GM12891 (cell line): ENCODE measurements at regions not wholly inside any gene's neighbourhood (a gene's known extent, or its start where the extent isn't known, plus 50 kb on each side); places are given as distances from the start of the nearest gene placed in this dataset.

Source experiments
- PAX5 ChIP-seq: IDR thresholded peaks from 2 replicates; pipeline ENCODE4 v1.6.1; 2011; ENCODE audit warnings: low read length, moderate library complexity, mild to moderate bottlenecking; ENCODE audit not compliant: insufficient read depth, severe bottlenecking
- POLR2A ChIP-seq: IDR thresholded peaks from 2 replicates; pipeline ENCODE4 v1.6.1; 2011; ENCODE audit warnings: low read depth, low read length, control low read depth
- POLR2AphosphoS5 ChIP-seq: IDR thresholded peaks from 2 replicates; pipeline ENCODE4 v1.6.1; 2011; ENCODE audit warnings: low read depth, low read length, control low read depth
- SPI1 ChIP-seq: IDR thresholded peaks from 2 replicates; pipeline ENCODE4 v1.6.1; 2011; ENCODE audit warnings: low read depth, low read length, control low read depth
- TAF1 ChIP-seq: IDR thresholded peaks from 2 replicates; pipeline ENCODE4 v1.6.1; 2011; ENCODE audit warnings: low read depth, low read length, control low read depth

DNA sequence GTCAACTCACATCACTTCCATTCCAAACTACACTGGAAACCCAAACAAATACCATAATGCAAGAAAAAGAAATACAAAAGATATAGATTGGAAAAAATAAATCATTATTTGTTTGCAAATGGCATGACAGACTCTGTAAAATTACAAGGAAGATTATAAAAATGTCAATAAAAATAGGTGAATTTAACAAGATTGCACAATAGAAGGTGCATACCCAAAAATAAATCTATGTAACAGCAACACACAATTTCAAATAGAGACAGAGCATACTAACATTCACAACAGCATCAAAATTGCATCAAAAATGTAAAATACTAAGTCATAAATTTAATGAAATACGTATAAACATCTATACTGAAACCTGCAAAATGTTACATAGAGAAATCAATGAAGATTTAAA, 1140.0 kb upstream of the GJE1 start:
- no peak for TF ChIP-seq POLR2AphosphoS5
- no peak for TF ChIP-seq POLR2A
- no peak for TF ChIP-seq TAF1
- no peak for TF ChIP-seq SPI1
- no peak for TF ChIP-seq PAX5
